ENCODE measurements at regions not wholly inside any gene's neighbourhood (a gene's known extent, or its start where the extent isn't known, plus 50 kb on each side); places are given as distances from the start of the nearest gene placed in this dataset.

DNA sequence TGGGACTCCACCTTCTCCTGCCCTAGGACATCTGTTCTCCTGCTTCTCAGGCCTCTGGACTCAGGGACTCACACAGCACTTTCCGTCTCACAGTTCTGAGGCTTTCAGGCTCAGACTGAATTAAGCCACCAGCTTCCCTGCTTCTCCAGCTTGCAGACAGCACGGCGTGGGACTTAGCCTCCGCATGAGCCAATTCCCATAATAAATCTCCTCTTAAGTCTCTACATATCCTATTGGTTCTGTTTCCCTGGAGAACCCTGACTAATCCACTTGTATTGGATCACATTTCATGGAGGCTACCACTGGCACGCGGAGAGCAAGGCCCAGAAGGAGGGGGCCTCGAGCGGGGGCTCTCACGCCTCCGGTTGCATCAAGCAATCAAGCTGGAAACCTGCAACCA is 1313.6 kb downstream of the TBC1D22A start:
- H3K27me3 ChIP-seq (ENCODE audit: insufficient read depth in 3 of 3, low read length in 2 of 3) = peaks cover 0 to 12% (median 3%) of the 10 kb centered on the region in 3 donors
- TF ChIP-seq, protein P1, sequence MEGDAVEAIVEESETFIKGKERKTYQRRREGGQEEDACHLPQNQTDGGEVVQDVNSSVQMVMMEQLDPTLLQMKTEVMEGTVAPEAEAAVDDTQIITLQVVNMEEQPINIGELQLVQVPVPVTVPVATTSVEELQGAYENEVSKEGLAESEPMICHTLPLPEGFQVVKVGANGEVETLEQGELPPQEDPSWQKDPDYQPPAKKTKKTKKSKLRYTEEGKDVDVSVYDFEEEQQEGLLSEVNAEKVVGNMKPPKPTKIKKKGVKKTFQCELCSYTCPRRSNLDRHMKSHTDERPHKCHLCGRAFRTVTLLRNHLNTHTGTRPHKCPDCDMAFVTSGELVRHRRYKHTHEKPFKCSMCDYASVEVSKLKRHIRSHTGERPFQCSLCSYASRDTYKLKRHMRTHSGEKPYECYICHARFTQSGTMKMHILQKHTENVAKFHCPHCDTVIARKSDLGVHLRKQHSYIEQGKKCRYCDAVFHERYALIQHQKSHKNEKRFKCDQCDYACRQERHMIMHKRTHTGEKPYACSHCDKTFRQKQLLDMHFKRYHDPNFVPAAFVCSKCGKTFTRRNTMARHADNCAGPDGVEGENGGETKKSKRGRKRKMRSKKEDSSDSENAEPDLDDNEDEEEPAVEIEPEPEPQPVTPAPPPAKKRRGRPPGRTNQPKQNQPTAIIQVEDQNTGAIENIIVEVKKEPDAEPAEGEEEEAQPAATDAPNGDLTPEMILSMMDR (IDR thresholded peaks at IDR 0.05) = no peak
- 17 to 22% (median 22%) methylated on average over 10 of the region's 10 CpGs for WGBS, 3 donors

DNA sequence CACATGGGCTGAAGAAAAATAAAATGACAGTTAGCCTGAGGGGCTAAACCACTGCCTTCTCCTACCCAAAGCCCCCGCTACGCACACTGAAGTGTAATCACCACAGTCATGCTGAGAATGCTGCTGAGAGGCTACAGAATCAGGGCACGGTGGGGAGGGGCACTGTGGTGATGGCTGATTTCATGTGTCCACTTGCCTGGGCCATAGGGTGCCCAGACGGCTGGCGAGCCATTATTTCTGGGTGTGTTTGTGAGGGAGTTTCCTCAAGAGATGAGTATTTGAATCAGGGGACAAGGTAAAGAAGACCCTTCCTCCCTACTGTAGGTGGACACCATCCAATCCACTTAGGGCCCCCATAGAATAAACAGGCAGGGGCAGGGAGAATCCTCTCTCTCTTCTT is 1313.2 kb downstream of the TBC1D22A start:
- no peaks in the 10 kb centered on the region for H3K4me1 ChIP-seq
- ATAC-seq = no peak
- DNase-seq = no peak
- peaks cover 0 to 12% (median 3%) of the 10 kb centered on the region in 3 donors for H3K27me3 ChIP-seq (ENCODE audit: insufficient read depth in 3 of 3, low read length in 2 of 3)
- H3K36me3 ChIP-seq (ENCODE audit: insufficient read depth in 1 of 2, low read depth in 1 of 2) = no peaks in the 10 kb centered on the region
- no peak overlapping the region for H3K4me3 ChIP-seq
- no peaks in the 10 kb centered on the region for H3K9me3 ChIP-seq
- intact Hi-C loops (cut with DNase I) = no loop called here
- no peak overlapping the region for H3K27ac ChIP-seq
- TF ChIP-seq, protein P1 (IDR thresholded peaks at IDR 0.05) = no peak
- WGBS, 3 donors = 69 to 76% (median 74%) methylated on average over 5 of the region's 5 CpGs

More for the DNA sequence above, 1313.6 kb downstream of the TBC1D22A start:
- ATAC-seq (no peak), DNase-seq (no peak)
- no peaks in the 10 kb centered on the region for H3K36me3 ChIP-seq (ENCODE audit: insufficient read depth in 1 of 2, low read depth in 1 of 2)
- H3K9me3 ChIP-seq = no peaks in the 10 kb centered on the region
- H3K4me3 ChIP-seq = no peak overlapping the region
- intact Hi-C loops (cut with DNase I) = no loop called here
- H3K27ac ChIP-seq = no peak overlapping the region
- H3K4me1 ChIP-seq = no peaks in the 10 kb centered on the region

DNA sequence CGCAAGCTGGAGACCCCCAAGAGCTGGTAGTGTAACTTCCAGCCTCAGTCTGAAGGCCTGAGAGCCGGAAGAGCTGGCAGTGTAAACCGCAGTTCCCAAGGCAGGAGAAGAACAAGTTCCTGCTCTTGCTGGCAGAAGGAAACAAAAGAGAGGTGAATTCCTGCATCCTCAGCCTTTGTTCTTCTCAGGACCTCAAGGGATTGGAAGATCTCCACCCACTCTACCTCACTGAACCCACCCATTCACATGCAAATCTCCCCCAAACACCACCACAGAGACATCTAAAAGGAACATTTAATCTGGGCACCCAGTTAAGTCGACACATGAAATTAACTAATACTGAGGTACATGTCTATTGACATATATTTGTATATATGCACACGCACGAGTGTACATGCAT is 1310.3 kb downstream of the TBC1D22A start:
- 48 to 66% (median 62%) methylated on average over 6 of the region's 6 CpGs for WGBS, 3 donors
- intact Hi-C loops (cut with DNase I) = no loop called here
- DNase-seq = no peak

DNA sequence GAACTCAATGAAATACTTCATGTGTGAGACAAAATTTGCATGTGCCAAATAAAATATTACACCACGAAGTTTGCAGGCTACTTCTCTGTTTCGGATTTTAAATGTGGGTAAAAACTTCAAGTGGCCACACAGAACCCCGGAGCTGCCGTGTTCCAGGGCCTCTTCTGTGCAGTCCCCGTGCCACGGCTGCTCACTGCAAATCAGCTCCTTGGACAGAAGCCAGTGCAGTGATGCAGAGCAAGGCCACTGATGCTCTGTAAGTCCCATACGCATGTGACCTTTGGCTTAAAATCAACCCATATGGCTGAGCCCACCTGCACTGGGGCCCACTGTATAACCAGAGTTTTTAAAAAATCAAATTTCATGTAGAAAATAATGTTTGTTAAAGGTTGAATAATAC is 1309.4 kb downstream of the TBC1D22A start:
- intact Hi-C loops (cut with DNase I) = no loop called here
- Histone ChIP-seq H3K27ac (no peak overlapping the region), H3K4me1 (no peaks in the 10 kb centered on the region), H3K4me3 (no peak overlapping the region), H3K36me3 (ENCODE audit: insufficient read depth in 1 of 2, low read depth in 1 of 2) (no peaks in the 10 kb centered on the region), H3K27me3 (ENCODE audit: insufficient read depth in 3 of 3, low read length in 2 of 3) (peaks cover 0 to 12% (median 3%) of the 10 kb centered on the region in 3 donors), H3K9me3 (no peaks in the 10 kb centered on the region)
- DNase-seq (no peak), ATAC-seq (no peak)
- TF ChIP-seq, protein P1 (IDR thresholded peaks at IDR 0.05) = no peak
- 27 to 39% (median 38%) methylated on average over 7 of the region's 7 CpGs for WGBS, 3 donors

More for the DNA sequence above, 1310.3 kb downstream of the TBC1D22A start:
- peaks cover 0 to 12% (median 3%) of the 10 kb centered on the region in 3 donors for H3K27me3 ChIP-seq (ENCODE audit: insufficient read depth in 3 of 3, low read length in 2 of 3)
- no peaks in the 10 kb centered on the region for H3K9me3 ChIP-seq
- no peak for ATAC-seq
- no peak overlapping the region for H3K27ac ChIP-seq
- H3K4me1 ChIP-seq = no peaks in the 10 kb centered on the region
- no peaks in the 10 kb centered on the region for H3K36me3 ChIP-seq (ENCODE audit: insufficient read depth in 1 of 2, low read depth in 1 of 2)
- H3K4me3 ChIP-seq = no peak overlapping the region
- TF ChIP-seq, protein P1 (IDR thresholded peaks at IDR 0.05) = no peak

DNA sequence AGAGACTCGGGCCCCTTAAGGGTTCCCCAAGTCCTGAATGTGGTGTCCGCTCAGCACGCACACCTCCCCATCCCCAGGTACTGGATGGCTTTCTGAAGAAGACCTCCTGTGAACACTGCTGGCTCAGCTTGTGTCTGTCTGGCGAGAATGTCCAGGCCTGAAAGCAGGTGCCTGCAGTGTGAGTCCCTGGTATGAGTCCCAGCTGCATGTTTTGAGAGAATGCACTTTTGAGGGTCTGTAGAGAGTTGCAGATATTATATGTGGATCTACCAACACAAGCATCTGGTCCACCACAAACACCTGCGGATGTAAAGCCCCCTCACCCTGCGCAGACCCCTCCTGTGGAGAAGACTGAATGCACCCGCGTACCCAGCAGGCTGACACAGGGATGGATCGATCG is 1308.9 kb downstream of the TBC1D22A start:
- TF ChIP-seq, protein P1 (IDR thresholded peaks at IDR 0.05) = no peak
- DNase-seq (no peak), ATAC-seq (no peak)
- Histone ChIP-seq H3K27ac (no peak overlapping the region), H3K4me1 (no peaks in the 10 kb centered on the region), H3K36me3 (ENCODE audit: insufficient read depth in 1 of 2, low read depth in 1 of 2) (no peaks in the 10 kb centered on the region), H3K27me3 (ENCODE audit: insufficient read depth in 3 of 3, low read length in 2 of 3) (peaks cover 0 to 12% (median 3%) of the 10 kb centered on the region in 3 donors), H3K9me3 (no peaks in the 10 kb centered on the region), H3K4me3 (no peak overlapping the region)
- intact Hi-C loops (cut with DNase I) = no loop called here
- 81 to 84% (median 81%) methylated on average over 10 of the region's 10 CpGs for WGBS, 3 donors

Measured in psoas muscle (tissue), 7 donors.